Stomach (tissue), 4 donors: ENCODE measurements at regions not wholly inside any gene's neighbourhood (a gene's known extent, or its start where the extent isn't known, plus 50 kb on each side); places are given as distances from the start of the nearest gene placed in this dataset.

Experiments used
- POLR2A ChIP-seq, 4 donors: fragments of 450-650 bp; IDR thresholded peaks; one replicate each; pipeline ENCODE4 v1.6.1; 2016; ENCODE audit warnings: antibody characterized with exemption in 4 of 4, control low read depth in 2 of 4, mild to moderate bottlenecking in 1 of 4, moderate library complexity in 1 of 4
- POLR2AphosphoS5 ChIP-seq, 3 donors: sonication (generic); formaldehyde crosslinking; IDR thresholded peaks; one replicate each; pipeline ENCODE4 v1.6.1; 2016; ENCODE audit warnings: antibody characterized with exemption in 3 of 3
- TF ChIP-seq, protein P1 (sequence below), 7 experiments: fragments of 450-650 bp in 4 of 7; fragments of 200-600 bp in 3 of 7; sonication (generic) in 3 of 7; IDR thresholded peaks; one replicate each; pipeline ENCODE4 v1.5.1; 2016 to 2019; ENCODE audit warnings: antibody characterized with exemption in 7 of 7, control low read depth in 2 of 7, mild to moderate bottlenecking in 1 of 7

DNA sequence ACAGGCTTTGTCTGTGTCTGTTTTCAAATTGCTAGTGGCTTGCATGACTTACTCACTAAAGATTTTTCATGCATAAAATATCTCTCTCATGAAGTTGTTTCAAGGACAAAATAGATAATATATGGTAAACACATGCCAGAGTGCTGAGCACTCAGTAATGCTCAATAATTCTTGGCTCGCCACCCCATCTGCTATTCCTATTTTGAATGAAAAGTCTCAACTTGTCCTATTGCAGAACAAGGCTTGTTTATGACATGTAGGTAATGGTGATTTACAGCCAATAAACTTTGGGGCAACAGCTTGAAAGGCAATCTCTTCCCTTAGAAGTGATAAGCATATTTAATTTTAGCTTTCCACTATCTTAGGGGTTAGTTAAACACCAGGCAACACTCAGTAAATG is 789.0 kb upstream of the ROBO1 start:
- TF ChIP-seq, protein P1, sequence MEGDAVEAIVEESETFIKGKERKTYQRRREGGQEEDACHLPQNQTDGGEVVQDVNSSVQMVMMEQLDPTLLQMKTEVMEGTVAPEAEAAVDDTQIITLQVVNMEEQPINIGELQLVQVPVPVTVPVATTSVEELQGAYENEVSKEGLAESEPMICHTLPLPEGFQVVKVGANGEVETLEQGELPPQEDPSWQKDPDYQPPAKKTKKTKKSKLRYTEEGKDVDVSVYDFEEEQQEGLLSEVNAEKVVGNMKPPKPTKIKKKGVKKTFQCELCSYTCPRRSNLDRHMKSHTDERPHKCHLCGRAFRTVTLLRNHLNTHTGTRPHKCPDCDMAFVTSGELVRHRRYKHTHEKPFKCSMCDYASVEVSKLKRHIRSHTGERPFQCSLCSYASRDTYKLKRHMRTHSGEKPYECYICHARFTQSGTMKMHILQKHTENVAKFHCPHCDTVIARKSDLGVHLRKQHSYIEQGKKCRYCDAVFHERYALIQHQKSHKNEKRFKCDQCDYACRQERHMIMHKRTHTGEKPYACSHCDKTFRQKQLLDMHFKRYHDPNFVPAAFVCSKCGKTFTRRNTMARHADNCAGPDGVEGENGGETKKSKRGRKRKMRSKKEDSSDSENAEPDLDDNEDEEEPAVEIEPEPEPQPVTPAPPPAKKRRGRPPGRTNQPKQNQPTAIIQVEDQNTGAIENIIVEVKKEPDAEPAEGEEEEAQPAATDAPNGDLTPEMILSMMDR (IDR thresholded peaks at IDR 0.05), result no peak
- no peak for TF ChIP-seq POLR2AphosphoS5 (IDR thresholded peaks at IDR 0.05)
- TF ChIP-seq POLR2A (IDR thresholded peaks at IDR 0.05), result no peak
